HG02981 (cell line): ENCODE measurements at regions not wholly inside any gene's neighbourhood (a gene's known extent, or its start where the extent isn't known, plus 50 kb on each side); places are given as distances from the start of the nearest gene placed in this dataset.
"Not testable (repeated sequence)": the region's sequence is repeated elsewhere in the genome, so short reads cannot be mapped to it uniquely, and the experiment has no call there.

Experiments
- ATAC-seq: cut with Tn5 transposase; IDR thresholded peaks from one replicate; pipeline ENCODE4 v1.9.1; 2021; ENCODE audit warnings: mild to moderate bottlenecking, moderate library complexity; ENCODE audit not compliant: unreplicated experiment

GRCh38 chr4:84232309-84233095 lies 266.6 kb downstream of the NKX6-1 start:
- ATAC-seq, result no peak

GRCh38 chr4:84231539-84232055 lies 267.5 kb downstream of the NKX6-1 start:
- no peak for ATAC-seq

GRCh38 chr4:84224522-84224921 lies 274.6 kb downstream of the NKX6-1 start:
- no peak for ATAC-seq

- no peak for ATAC-seq
These were observed 277.4 kb downstream of the NKX6-1 start for GRCh38 chr4:84221704-84222103.

- ATAC-seq, result no peak
These were observed 278.1 kb downstream of the NKX6-1 start for GRCh38 chr4:84220990-84221389.

- ATAC-seq, result no peak
These were observed 279.4 kb downstream of the NKX6-1 start for GRCh38 chr4:84219656-84220055.

- no peak for ATAC-seq
These were observed 281.1 kb downstream of the NKX6-1 start for GRCh38 chr4:84218031-84218430.

GRCh38 chr4:84215217-84215616 lies 283.9 kb downstream of the NKX6-1 start:
- no peak for ATAC-seq

GRCh38 chr4:84206226-84206625 lies 292.9 kb downstream of the NKX6-1 start:
- ATAC-seq, result not testable (repeated sequence)

- ATAC-seq, result no peak
These were observed 309.9 kb downstream of the NKX6-1 start for GRCh38 chr4:84189144-84189543.

GRCh38 chr4:84179409-84179808 lies 319.7 kb downstream of the NKX6-1 start:
- no peak for ATAC-seq

GRCh38 chr4:84177831-84178542 lies 321.1 kb downstream of the NKX6-1 start:
- no peak for ATAC-seq

- ATAC-seq, result no peak
These were observed 323.1 kb downstream of the NKX6-1 start for GRCh38 chr4:84176016-84176415.

GRCh38 chr4:84171871-84172270 lies 327.2 kb downstream of the NKX6-1 start:
- no peak for ATAC-seq

- no peak for ATAC-seq
These were observed 331.5 kb downstream of the NKX6-1 start for GRCh38 chr4:84167564-84167963.

GRCh38 chr4:84167093-84167492 lies 332.0 kb downstream of the NKX6-1 start:
- no peak for ATAC-seq

- ATAC-seq, result no peak
These were observed 332.6 kb downstream of the NKX6-1 start for GRCh38 chr4:84166486-84166885.

- no peak for ATAC-seq
These were observed 334.9 kb downstream of the NKX6-1 start for GRCh38 chr4:84164201-84164600.

- no peak for ATAC-seq
These were observed 339.3 kb downstream of the NKX6-1 start for GRCh38 chr4:84159762-84160161.

GRCh38 chr4:84158670-84159069 lies 340.4 kb downstream of the NKX6-1 start:
- no peak for ATAC-seq

GRCh38 chr4:84151574-84151973 lies 347.5 kb downstream of the NKX6-1 start:
- ATAC-seq, result no peak

GRCh38 chr4:84150177-84150576 lies 348.9 kb downstream of the NKX6-1 start:
- ATAC-seq, result no peak
